MCF 10A (cell line): ENCODE measurements at regions not wholly inside any gene's neighbourhood (a gene's known extent, or its start where the extent isn't known, plus 50 kb on each side); places are given as distances from the start of the nearest gene placed in this dataset.

Experiments used
- BruUV-seq: library from RNA; stranded (reverse); fragments of 400-500 nt; replicated peaks from 2 replicates; lab custom pipeline; 2021; lab: Mats Ljungman, UMichigan
- CTCF ChIA-PET: fragments of 300-600 bp; sonication (Branson Sonifier 250); formaldehyde crosslinking; extraction: SDS; loops from one replicate; lab custom pipeline; 2021; ENCODE audit warnings: antibody characterized with exemption, inconsistent platforms; lab: Yijun Ruan, JAX
- POLR2A ChIA-PET: fragments of 300-600, 350-650 bp; sonication (Branson Sonifier 250); formaldehyde crosslinking; extraction: SDS; loops from one replicate; lab custom pipeline; 2020; ENCODE audit warnings: antibody characterized with exemption, inconsistent platforms; lab: Yijun Ruan, JAX
- DNase-seq: peaks from one replicate; pipeline ENCODE4 v3.0.0-alpha.2; 2018; ENCODE audit not compliant: unreplicated experiment
- H3K27ac Mint-ChIP-seq: one replicate; pipeline ENCODE4 v1.8.0; 2022; ENCODE audit warnings: mild to moderate bottlenecking, low read depth, mixed read lengths; ENCODE audit not compliant: unreplicated experiment
- H3K27me3 Mint-ChIP-seq: one replicate; pipeline ENCODE4 v1.8.0; 2022; ENCODE audit warnings: mixed read lengths; ENCODE audit not compliant: insufficient read depth, unreplicated experiment
- H3K36me3 Mint-ChIP-seq: one replicate; pipeline ENCODE4 v1.8.0; 2022; ENCODE audit warnings: mild to moderate bottlenecking, moderate library complexity, mixed read lengths; ENCODE audit not compliant: insufficient read depth, unreplicated experiment
- H3K4me1 Mint-ChIP-seq: one replicate; pipeline ENCODE4 v1.8.0; 2022; ENCODE audit warnings: mixed read lengths; ENCODE audit not compliant: insufficient read depth, unreplicated experiment
- H3K4me3 Mint-ChIP-seq: one replicate; pipeline ENCODE4 v1.8.0; 2022; ENCODE audit warnings: mild to moderate bottlenecking, moderate library complexity, mixed read lengths; ENCODE audit not compliant: unreplicated experiment
- H3K9me3 Mint-ChIP-seq: one replicate; pipeline ENCODE4 v1.8.0; 2022; ENCODE audit warnings: mixed read lengths; ENCODE audit not compliant: unreplicated experiment
- CTCF ChIP-seq: fragments of 200-600 bp; IDR thresholded peaks from one replicate; pipeline ENCODE4 v1.8.0; 2022; ENCODE audit warnings: antibody characterized with exemption, mild to moderate bottlenecking; ENCODE audit not compliant: unreplicated experiment
- intact Hi-C: fragments of 100-400 bp; cut with micrococcal nuclease; formaldehyde crosslinking; loops from 2 replicates; pipeline ENCODE4 v1.14.1; 2022

- H3K4me3 Mint-ChIP-seq, result no peak overlapping the region
- H3K4me1 Mint-ChIP-seq, result peaks cover 8% of the 10 kb centered on the region
- no peak overlapping the region for H3K27ac Mint-ChIP-seq
- ChIA-PET POLR2A (no interaction called here), CTCF (no interaction called here)
- no peak for TF ChIP-seq CTCF
- no peaks in the 10 kb centered on the region for H3K36me3 Mint-ChIP-seq
- intact Hi-C loops, result no loop called here
- no peak for DNase-seq
- no peaks in the 10 kb centered on the region for H3K9me3 Mint-ChIP-seq
- no peaks in the 10 kb centered on the region for H3K27me3 Mint-ChIP-seq
- BruUV-seq, result no TSS peak
Measured at GRCh38 chr12:123065676-123066383, 85.1 kb downstream of the PITPNM2 start.

- BruUV-seq, result no TSS peak
- ChIA-PET CTCF (no interaction called here), POLR2A (no interaction called here)
- intact Hi-C loops, result no loop called here
- no peaks in the 10 kb centered on the region for H3K9me3 Mint-ChIP-seq
- H3K27me3 Mint-ChIP-seq, result no peaks in the 10 kb centered on the region
- no peak for DNase-seq
- no peak overlapping the region for H3K4me3 Mint-ChIP-seq
- no peak for TF ChIP-seq CTCF
- no peak overlapping the region for H3K27ac Mint-ChIP-seq
- H3K4me1 Mint-ChIP-seq, result peaks cover 8% of the 10 kb centered on the region
- no peaks in the 10 kb centered on the region for H3K36me3 Mint-ChIP-seq
Measured at GRCh38 chr12:123064885-123065619, 84.6 kb downstream of the ARL6IP4 start.

GRCh38 chr12:123064366-123064765, 83.9 kb downstream of the ARL6IP4 start:
- Mint-ChIP-seq H3K9me3 (no peaks in the 10 kb centered on the region), H3K4me1 (peaks cover 8% of the 10 kb centered on the region)
- intact Hi-C loops, result no loop called here

More at GRCh38 chr12:123064366-123064765, 83.9 kb downstream of the ARL6IP4 start:
- TF ChIP-seq CTCF, result no peak
- no peak for DNase-seq
- CTCF ChIA-PET, result no interaction called here
- Mint-ChIP-seq H3K4me3 (no peak overlapping the region), H3K27me3 (no peaks in the 10 kb centered on the region), H3K36me3 (no peaks in the 10 kb centered on the region), H3K27ac (no peak overlapping the region)
- POLR2A ChIA-PET, result no interaction called here
- BruUV-seq, result no TSS peak
